Upper lobe of right lung (tissue), 1 donor: ENCODE measurements at regions not wholly inside any gene's neighbourhood (a gene's known extent, or its start where the extent isn't known, plus 50 kb on each side); places are given as distances from the start of the nearest gene placed in this dataset.
"Not testable (repeated sequence)": the region's sequence is repeated elsewhere in the genome, so short reads cannot be mapped to it uniquely, and the experiment has no call there.

Source experiments
- ATAC-seq: fragments of 200-7000 bp; cut with Tn5 transposase; one replicate; pipeline ENCODE4 v1.9.1; 2020; ENCODE audit warnings: mild to moderate bottlenecking, moderate library complexity
- DNase-seq: peaks from one replicate; pipeline ENCODE4 v3.0.0-alpha.2; 2020
- H3K27ac ChIP-seq: fragments of 200-600 bp; one replicate; pipeline ENCODE4 v1.8.0; 2022
- H3K27me3 ChIP-seq: fragments of 200-600 bp; one replicate; pipeline ENCODE4 v1.8.0; 2022; ENCODE audit warnings: mild to moderate bottlenecking
- H3K36me3 ChIP-seq: fragments of 200-600 bp; one replicate; pipeline ENCODE4 v1.8.0; 2022
- H3K4me1 ChIP-seq: fragments of 200-600 bp; one replicate; pipeline ENCODE4 v1.8.0; 2022
- H3K4me3 ChIP-seq: fragments of 200-600 bp; one replicate; pipeline ENCODE4 v1.8.0; 2022; ENCODE audit warnings: mild to moderate bottlenecking
- H3K9me3 ChIP-seq: fragments of 200-600 bp; one replicate; pipeline ENCODE4 v1.8.0; 2022
- intact Hi-C: fragments of 100-400 bp; cut with DNase I; formaldehyde crosslinking; loops from one replicate; pipeline ENCODE4 v1.11.0; 2022
- TF ChIP-seq, protein P1 (sequence below): fragments of 200-600 bp; IDR thresholded peaks from one replicate; pipeline ENCODE4 v1.8.0; 2022; ENCODE audit warnings: antibody characterized with exemption
- donor health status: DM: no; HTN: yes; CAD: no; lungs with severe emphysema.

DNA sequence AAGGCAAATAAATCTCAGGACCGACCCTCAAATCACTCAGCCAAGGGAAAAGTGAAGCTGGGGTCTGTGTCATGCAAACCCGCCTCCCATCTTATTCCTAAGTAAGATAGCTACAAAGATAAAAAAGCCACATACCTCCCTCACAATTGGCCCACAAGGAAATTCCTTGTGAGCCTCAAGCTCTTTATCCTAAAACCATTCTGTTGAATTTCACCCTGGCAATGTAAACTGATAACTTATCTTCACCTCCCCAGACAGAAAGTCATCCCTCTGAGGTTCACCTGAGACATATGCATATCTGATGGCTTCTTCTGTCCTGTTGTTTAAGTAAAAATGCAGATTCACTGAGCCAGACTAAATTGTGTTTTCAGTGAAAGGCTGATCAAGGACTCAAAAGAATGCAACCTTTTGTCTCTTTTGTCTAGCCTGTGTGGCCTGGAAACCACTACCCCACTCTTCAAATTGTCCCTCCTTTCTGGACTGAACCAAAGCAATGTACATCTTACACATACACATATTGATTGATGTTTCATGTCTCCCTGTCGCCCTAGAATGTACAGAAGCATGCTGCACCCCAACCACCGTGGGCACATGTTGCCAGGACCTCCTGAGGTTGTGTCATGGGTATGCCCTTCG, 91.3 kb downstream of the MFAP3L start:
- ATAC-seq: no peak
- Histone ChIP-seq H3K4me3 (no peak overlapping the region), H3K27ac (no peak overlapping the region), H3K27me3 (no peaks in the 10 kb centered on the region), H3K36me3 (no peaks in the 10 kb centered on the region), H3K4me1 (no peaks in the 10 kb centered on the region), H3K9me3 (no peaks in the 10 kb centered on the region)
- intact Hi-C loops: no loop called here
- DNase-seq: no peak
- TF ChIP-seq, protein P1, sequence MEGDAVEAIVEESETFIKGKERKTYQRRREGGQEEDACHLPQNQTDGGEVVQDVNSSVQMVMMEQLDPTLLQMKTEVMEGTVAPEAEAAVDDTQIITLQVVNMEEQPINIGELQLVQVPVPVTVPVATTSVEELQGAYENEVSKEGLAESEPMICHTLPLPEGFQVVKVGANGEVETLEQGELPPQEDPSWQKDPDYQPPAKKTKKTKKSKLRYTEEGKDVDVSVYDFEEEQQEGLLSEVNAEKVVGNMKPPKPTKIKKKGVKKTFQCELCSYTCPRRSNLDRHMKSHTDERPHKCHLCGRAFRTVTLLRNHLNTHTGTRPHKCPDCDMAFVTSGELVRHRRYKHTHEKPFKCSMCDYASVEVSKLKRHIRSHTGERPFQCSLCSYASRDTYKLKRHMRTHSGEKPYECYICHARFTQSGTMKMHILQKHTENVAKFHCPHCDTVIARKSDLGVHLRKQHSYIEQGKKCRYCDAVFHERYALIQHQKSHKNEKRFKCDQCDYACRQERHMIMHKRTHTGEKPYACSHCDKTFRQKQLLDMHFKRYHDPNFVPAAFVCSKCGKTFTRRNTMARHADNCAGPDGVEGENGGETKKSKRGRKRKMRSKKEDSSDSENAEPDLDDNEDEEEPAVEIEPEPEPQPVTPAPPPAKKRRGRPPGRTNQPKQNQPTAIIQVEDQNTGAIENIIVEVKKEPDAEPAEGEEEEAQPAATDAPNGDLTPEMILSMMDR: no peak

DNA sequence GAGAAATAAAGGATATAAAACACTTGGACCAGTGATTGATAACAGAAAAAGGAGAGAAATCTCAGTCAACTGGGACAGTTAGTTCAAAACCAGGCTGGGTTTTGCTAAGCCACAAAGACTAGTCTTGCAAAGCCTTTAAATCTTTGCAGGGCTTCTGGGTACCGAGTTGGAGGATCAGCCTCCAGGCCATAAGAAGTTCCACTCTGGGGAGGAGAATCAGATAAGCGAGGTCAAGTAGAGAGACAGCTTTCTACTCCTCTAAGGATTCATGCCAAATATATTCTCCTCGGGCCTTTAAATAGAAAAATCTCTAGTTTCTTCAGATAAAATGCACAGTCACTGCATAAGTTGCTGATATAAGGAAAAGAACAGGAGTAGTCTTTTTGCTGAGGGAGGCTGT, 92.7 kb downstream of the MFAP3L start:
- TF ChIP-seq, protein P1: no peak
- ATAC-seq: no peak
- DNase-seq: no peak
- no peaks in the 10 kb centered on the region for H3K9me3 ChIP-seq
- H3K27me3 ChIP-seq: no peaks in the 10 kb centered on the region
- no peak overlapping the region for H3K4me3 ChIP-seq
- no peaks in the 10 kb centered on the region for H3K36me3 ChIP-seq
- H3K27ac ChIP-seq: no peak overlapping the region
- H3K4me1 ChIP-seq: no peaks in the 10 kb centered on the region
- intact Hi-C loops: no loop called here

DNA sequence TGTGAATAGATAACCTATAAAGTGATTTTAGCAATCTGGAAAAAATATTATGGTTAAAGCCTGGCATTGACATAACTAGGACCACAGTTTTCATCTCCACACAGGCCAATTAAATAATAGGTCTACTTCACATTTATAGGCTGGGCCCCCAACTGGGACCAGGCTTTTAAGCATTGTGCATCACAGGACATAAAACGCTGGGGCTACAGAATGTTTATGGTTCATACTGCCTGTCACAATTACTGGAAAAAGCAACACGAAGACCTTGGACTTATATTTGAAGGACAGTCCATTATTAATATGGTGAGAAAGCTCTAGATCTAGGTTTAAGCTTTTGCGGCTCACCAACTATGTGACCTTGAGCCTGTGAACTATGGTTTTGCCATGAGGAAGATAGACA, 94.2 kb downstream of the MFAP3L start:
- H3K27me3 ChIP-seq: no peaks in the 10 kb centered on the region

DNA sequence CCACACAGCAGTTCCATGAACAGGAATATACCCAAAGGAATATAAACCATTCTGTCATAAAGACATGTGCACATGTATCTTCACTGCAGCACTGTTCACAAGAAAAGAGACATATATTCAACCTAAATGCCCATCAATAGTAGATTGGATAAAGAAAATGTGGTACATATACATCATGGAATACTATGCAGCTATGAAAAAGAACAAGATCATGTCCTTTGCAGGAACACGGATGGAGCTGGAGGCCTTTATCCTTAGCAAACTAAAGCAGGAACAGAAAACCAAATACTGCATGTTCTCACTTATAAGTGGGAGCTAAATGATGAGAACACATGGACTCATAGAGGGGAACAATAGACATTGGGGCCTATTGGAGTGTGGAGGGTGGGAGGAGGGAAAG, 95.4 kb downstream of the MFAP3L start:
- intact Hi-C loops, DNase-seq, H3K4me3 ChIP-seq: not testable (repeated sequence)

More for the DNA sequence above, 94.2 kb downstream of the MFAP3L start:
- intact Hi-C loops: no loop called here
- Histone ChIP-seq H3K27ac (no peak overlapping the region), H3K36me3 (no peaks in the 10 kb centered on the region), H3K4me3 (no peak overlapping the region), H3K9me3 (no peaks in the 10 kb centered on the region), H3K4me1 (no peaks in the 10 kb centered on the region)
- TF ChIP-seq, protein P1: no peak
- ATAC-seq (no peak), DNase-seq (no peak)

DNA sequence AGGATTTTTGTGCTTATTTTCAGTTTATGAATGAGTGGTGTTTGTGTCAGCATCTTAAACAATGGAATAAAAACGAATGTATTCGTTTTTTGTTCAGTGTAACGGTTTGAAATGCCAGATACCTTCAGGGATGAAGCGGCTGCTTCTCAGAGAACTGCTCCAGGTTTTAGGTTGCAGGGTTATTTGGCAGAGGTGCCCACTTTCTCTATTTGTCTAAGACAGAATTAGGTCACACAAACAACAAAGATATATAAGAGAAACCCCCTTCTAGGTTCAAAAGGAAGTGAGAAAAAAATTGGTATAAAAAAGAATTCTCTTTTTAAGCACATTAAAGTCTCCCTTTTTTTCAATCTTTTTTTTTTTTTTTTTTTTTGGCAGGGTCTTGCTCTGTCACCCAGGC, 98.9 kb downstream of the MFAP3L start:
- no peak for DNase-seq
- Histone ChIP-seq H3K27me3 (no peaks in the 10 kb centered on the region), H3K9me3 (no peaks in the 10 kb centered on the region), H3K4me3 (no peak overlapping the region), H3K27ac (no peak overlapping the region), H3K4me1 (no peaks in the 10 kb centered on the region), H3K36me3 (no peaks in the 10 kb centered on the region)
- ATAC-seq: no peak
- intact Hi-C loops: no loop called here
- TF ChIP-seq, protein P1: no peak

More for the DNA sequence above, 95.4 kb downstream of the MFAP3L start:
- H3K4me1 ChIP-seq, ATAC-seq, H3K9me3 ChIP-seq, H3K36me3 ChIP-seq, H3K27ac ChIP-seq, H3K27me3 ChIP-seq: not testable (repeated sequence)

DNA sequence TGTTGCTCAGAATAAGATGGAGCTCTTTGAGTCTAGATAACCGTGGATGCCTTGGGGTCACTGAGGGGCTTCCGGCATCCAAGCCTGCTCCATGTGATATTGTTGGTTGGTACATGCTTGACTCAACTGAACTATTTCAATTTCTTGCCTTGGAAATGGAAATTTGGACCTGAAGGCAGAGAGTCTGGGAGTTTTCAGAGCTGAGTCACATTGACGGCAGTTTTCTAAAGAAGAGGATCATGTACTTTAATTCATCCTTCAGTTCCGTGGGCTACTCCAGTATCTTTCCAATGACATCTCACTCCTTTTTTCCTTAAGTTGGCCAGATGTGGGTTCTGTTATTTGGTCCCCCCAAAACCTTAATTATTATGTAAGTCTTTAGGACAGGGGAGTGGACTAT, 100.5 kb downstream of the MFAP3L start:
- TF ChIP-seq, protein P1: no peak
- no peaks in the 10 kb centered on the region for H3K36me3 ChIP-seq
- ATAC-seq: no peak

More for the DNA sequence above, 100.5 kb downstream of the MFAP3L start:
- Histone ChIP-seq H3K9me3 (no peaks in the 10 kb centered on the region), H3K27me3 (no peaks in the 10 kb centered on the region), H3K27ac (no peak overlapping the region), H3K4me3 (no peak overlapping the region), H3K4me1 (no peaks in the 10 kb centered on the region)
- DNase-seq: no peak
- intact Hi-C loops: no loop called here
